ENCODE measurements at regions not wholly inside any gene's neighbourhood (a gene's known extent, or its start where the extent isn't known, plus 50 kb on each side); places are given as distances from the start of the nearest gene placed in this dataset.

DNA sequence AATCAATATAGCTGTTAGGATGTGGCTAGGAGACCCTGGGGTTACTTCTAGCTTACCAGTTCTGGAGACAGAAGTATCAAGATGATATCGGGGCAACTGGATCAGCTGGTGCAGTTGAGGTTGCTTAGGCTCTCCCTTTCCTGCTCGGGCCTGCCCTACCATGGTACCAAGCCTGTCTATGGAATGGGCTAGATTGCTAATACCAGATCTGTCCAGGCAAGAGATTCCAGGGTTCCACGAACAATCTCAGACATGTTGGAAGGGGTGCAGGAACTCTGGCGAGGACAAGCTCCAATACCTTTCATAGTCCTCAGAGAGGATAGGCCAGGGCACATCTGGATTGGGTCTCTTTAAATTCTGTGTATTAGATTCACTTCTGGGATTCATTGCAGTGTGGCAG lies 53.8 kb downstream of the ADM start:
- no peak for DNase-seq (ENCODE audit: low spot score)

DNA sequence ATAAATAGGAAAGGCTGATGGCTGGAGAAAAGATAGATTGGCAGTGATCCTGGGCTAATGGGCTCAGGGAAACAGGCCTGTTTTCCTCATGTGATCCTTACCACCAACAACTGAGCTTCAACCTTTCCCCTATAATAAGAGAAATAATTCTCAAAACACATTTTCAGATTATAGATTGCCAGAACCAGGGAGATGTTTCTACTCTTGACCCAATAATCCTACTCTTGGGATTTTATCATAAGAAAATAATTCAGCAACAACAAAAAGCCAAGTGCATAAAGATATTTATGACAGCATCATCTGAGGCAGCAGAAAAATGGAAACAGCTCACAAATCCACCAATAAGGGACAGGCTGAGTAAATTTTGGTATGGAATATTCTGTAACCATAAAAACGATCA lies 54.3 kb downstream of the ADM start:
- DNase-seq (ENCODE audit: low spot score) = no peak

DNA sequence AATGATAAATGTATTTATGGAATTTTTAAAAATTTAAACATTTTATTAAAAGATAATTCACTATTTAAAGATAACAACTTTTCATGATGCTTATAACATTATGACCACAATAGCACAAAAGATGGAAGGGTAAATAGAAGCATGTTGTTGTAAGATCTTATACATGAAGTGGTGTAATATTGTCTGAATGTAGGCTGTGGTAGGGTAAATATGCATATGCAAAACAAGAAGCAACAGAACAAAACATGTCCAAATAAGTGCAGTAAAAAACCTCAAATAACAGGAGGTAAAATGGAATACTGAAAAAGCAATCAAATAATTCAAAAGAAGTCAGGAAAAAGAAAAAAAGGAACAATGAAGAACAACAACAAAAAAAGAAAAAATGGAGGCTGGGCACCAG lies 56.0 kb downstream of the ADM start:
- DNase-seq (ENCODE audit: low spot score) = no peak

DNA sequence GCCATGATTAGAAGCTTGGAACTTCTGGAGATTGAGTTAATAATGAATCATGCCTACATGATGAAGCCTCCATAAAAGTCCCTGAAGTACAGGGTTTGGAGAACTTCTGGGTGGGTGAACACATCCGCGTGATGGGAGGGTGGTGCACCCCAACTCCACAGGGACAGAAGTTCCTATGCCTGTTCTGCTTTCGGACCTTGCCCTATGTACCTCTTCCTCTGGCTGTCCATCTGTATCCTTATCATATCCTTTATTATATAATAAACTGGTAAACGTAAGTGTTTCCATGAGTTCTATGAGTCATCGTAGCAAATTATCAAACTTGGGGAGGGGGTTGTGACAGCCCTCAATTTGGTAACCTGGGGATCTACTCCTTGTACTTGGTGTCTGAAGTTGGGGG lies 60.2 kb downstream of the ADM start:
- no peak for DNase-seq (ENCODE audit: low spot score)

DNA sequence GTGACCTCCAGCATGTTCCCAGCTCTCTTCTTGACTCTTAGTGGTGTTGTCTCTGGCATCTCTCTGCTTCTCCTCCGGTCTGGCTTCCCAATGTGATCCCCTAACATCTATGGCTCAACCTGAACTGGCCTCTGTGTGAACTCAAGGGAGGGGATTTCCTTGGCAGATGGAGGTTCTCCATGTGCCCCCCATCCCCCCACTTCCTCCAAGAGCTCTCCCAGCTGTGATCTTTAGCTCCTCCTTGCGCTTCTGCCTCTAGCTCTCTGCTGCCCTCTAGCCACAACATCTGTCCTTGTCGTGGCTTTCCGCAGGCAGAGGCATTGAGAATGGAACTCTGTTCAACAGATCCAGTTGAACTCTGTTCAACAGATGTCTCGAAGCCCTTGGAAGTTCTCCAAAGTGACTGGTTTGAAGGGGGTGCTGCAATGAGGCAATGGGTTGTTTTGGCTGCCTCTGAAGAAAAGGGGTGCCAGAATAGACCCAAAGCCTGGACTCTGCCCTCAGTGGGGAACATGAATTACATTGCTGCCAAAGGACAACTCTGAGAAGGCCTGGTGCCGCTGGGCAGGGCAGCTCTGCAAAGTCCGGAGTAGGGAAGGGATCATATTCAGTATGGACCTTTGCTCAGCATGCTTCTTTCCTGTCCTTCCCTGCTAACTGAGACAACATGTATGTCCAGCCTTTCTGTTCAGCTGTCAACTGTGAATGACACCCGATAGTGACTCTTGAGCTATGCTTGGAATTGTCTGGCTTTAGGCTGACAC lies 61.9 kb downstream of the ADM start:
- DNase-seq (ENCODE audit: low spot score) = peak; percentile 65

DNA sequence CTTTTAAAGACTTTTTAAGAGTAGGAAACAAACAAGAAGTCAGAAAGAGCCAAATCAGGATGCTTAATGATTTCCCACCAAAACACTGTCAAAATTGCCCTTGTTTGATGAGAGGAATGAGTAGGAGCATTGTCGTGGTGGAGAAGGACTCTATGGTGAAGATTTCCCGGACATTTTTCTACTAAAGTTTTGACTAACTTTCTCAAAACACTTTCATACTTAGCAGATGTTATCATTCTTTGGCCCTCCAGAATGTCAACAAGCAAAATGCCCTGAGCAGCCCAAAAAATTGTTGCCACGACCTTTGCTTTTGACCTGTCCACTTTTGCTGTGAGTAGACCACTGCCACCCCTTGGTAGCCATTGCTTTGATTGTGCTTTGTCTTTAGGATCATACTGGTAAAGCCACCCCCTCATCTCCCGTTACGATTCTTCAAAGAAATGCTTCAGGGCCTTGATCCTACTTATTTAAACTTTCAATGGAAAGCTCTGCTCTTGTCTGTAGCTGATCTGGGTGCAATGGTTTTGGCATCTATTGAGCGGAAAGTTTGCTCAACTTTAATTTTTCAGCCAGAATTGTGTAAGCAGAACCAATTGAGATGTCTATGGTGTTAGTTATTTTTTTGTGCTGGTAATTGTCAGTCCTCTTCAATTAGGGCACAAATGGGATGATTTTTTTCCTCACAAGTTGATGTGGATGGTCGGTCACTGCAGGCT lies 67.2 kb downstream of the ADM start:
- DNase-seq (ENCODE audit: low spot score) = no peak

DNA sequence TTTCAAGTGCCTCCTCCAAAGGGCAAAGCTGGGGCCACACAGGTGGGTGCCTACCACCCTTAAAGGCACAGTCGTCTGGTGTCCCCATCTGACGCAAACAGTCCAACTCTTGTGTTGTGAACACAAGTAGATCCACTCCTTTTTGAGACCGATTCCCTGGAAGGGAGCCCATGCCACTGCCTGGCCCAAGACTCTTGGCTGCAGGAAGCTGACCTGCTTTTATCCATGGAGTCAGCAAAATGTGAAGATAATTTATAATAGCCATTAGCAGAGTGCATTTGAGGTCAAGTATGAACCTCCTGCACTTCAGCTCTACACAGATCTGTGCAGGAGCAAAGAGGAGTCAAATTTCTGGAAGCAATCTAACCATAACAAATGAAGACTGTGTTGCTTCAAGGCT lies 68.5 kb downstream of the ADM start:
- no peak for DNase-seq (ENCODE audit: low spot score)

DNA sequence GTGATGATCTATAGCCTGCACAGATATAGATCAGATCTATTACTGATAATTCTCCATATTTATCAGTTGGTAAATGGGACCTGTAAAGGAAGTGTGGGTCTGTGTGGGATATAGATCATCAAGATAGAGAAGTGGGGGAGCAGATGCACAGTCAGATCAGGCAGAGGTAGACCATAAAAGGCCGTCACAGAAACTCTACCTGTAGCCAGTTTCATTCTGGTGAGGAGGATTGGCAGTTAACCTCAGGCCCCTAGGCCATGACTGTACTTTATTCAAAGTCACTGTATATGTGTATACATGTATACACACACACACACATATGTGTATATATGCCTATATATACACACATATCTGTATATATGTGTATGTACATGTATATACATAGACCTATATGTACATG lies 69.1 kb downstream of the ADM start:
- DNase-seq (ENCODE audit: low spot score) = no peak

DNA sequence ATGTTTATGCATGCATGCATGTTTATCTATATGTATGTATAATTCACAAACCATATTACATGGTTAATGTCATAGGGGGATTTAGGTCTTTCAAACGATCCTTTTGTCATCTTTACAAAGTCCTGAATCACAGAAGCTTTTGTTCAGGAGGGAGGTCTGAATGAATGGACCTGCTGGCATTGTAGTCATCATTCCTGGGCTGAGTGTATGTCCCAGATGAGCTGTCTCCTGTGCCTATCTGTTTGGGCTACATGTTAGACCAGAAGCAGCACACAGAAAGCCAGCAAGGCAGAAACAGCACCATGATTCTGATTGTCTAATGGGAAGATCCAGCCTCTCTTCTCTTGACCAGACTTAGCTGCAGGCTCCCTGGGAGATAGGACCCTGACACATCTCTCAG lies 69.5 kb downstream of the ADM start:
- DNase-seq (ENCODE audit: low spot score) = no peak

DNA sequence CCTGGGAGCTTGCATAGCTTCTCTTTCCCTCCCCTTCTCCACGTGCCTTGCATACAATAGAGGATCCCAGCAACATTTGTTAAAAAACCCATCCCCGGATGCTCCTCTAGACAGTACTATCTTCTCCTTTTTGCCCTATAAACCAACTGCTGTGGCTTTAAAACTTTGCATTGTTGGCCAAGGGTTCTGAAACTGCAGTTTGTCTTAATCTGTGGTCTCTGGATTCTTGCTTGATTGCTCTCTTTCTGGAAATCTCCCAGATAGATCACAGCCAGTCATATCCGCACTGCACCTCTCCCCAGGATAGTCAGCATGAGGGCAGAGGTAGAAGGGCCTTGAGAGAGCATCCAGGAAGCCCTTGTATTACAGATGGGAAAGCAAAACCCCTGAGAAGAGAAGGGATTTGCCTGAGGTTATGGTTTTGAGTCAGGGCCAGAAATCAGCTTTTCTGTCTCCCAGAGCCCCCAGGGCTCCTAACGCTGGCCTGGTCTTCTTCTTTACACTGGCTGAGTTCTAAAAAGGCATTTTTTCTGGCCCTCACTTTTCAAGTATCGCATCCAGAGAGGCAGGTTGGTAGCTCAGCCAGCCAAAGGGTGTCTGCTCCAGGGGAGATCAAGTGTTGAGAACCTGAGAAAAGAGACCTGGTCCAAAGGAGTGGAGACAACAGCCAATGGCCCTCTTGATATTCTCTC lies 70.6 kb downstream of the ADM start:
- no peak for DNase-seq (ENCODE audit: low spot score)

DNA sequence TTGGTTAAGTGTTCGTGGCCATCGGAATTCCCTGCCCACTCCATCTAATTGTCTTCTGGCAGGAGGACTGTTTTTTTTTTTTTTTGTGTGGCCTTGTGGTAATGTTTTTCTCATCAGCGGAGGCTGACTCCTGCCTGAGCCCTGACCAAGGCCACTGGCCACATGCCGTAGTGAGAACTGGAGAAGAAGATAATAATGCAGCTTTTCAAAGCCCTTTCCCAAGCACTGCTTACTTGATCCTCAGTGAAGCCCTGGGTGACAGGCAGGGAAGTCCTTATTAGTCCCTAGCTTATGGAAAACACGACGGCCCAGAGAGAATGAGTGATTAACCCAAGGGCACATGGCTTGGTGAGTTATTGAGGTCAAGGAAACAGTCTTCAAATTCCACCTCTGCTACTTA lies 71.2 kb downstream of the ADM start:
- DNase-seq (ENCODE audit: low spot score) = no peak

DNA sequence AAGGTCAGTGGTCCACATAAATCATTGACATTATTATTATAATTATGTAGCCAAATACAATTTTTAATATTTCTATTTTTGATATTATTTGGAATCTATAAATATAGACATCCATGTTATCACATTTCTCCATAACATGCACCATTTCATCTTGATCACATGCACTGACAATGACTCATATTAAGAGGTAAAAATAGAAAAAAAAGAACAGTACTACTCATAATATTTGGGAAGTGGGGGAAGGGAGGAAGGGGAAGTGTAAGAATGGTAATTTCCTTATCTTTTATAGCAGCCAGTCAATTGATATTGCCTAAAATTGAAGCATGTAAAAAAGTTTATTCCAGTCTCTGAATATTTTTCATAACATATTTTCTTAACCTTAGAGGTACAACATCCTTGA lies 72.3 kb downstream of the ADM start:
- DNase-seq (ENCODE audit: low spot score) = no peak

DNA sequence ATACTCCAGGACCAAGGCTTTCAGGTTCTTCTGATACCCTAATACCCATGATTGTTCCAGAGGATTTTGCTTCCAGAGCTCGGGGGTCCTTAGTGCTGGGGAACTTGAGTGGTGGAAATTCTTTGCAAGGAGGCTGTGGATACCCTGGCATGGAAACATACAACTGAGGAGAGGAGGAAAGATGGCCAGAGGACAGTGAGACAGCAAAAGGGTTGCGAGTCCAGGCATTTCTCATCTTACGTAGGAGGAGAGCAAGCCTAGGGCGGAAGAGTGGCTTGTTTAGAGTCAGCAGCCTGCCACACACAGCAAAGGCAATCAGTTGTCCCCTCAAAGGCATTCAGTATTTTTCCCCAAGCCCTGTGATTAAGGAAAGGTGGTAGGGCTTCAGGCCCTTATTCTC lies 73.5 kb downstream of the ADM start:
- no peak for DNase-seq (ENCODE audit: low spot score)

DNA sequence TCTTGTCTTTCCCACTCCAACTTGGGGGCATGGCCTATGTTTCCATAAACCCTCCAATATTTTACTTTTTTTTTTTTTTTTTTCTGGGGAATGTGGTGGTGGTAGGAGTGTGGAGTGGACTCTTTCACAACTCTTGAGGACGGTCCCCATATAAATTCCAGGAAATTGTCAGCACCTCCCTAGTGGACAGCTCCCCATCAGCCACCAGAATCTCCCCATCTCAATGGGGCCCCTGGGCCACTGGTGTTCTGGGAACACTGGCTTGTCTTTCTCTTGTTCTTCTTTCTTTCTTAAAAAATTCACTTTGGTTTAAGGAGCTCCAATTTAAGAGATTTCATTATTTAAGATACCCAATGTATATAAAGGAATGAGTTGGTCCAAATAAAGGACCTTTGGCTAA lies 74.1 kb downstream of the ADM start:
- no peak for DNase-seq (ENCODE audit: low spot score)

DNA sequence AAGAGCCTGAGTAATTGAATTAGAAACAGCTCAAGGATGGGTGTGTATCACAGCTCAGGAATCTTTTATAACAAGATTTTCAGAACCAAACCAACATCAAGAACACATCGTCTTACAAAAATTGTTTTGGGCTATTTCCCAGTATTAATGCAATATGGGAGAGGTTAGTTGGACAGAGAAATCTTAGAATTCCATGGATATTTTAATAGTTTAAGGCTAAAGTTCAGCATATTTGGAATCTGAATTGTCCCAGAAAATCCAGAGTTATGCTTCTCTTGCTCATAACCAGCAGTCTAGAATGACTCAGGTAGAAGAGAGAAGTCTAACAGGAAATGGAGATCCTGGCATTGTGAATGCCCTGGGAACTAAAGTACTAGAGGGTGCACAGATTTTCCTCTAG lies 74.6 kb downstream of the ADM start:
- no peak for DNase-seq (ENCODE audit: low spot score)

DNA sequence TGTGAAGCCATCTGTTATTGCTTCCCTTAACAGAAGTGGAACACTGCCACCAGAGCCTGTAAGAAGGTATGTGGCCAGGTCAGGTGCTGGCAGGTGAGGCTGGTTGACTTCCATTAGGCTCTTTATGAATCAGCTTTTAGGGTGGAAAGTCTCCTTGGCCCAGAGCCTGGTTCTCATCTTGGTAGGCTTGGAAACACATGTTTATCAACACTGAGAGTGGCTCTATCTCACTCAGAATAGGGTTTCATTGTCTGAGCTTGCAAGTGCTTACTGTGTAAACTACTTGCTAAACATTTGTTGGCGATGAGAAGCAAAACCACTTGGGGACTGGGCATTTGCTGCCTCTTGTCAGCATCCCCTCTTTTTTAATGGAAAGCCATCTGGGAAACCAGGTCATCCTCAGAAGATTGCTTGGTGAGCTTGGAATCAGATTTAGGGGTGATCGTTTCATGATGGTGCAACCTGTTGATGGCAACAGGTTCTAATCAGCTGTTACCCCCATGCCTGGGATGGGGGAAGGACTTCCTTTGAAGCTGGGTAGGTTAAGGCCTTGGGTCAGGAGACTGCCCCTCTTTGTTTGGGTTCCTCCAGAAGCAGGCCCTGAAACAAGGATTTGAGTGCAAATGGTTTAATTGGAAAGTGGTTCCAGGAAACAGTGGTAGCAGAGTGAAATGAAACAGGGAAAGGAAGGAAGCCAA lies 75.0 kb upstream of the AMPD3 start:
- DNase-seq (ENCODE audit: low spot score) = no peak

DNA sequence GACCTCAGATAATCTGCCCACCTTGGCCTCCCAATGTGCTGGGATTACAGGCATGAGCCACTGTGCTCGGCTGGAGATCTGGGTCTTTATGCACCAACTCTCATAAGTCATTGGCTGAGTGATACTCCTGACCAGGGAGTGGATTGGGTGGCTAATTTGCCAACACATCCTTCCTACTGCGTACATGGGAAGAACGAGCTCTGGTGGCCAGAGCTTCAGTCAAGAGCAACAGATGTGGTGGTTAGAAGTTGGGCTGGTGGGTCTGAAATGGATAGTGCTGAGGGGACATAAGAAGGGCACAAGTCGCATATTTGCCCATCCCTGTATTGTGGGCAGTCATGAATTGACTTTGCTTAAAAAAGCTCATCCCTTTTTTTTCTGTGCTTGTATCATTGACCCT lies 74.1 kb upstream of the AMPD3 start:
- no peak for DNase-seq (ENCODE audit: low spot score)

DNA sequence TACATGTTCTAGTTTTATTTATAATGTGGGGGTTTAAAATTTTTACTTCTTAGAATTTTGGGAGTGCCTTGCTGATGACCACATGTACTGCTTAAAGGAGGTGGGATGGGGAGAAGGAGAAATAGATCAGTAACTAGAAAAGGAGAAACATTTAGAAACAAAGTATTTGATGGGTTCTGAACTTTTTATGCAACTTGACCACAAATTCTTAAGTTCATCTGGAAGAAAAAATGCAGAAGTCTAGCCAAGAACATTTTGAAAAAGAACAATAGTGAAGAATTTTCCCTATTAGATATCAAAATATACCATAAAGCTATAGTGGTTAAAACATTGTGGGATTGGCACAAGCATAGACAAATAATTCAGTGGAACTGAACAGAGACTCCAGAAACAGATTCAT lies 73.3 kb upstream of the AMPD3 start:
- no peak for DNase-seq (ENCODE audit: low spot score)

DNA sequence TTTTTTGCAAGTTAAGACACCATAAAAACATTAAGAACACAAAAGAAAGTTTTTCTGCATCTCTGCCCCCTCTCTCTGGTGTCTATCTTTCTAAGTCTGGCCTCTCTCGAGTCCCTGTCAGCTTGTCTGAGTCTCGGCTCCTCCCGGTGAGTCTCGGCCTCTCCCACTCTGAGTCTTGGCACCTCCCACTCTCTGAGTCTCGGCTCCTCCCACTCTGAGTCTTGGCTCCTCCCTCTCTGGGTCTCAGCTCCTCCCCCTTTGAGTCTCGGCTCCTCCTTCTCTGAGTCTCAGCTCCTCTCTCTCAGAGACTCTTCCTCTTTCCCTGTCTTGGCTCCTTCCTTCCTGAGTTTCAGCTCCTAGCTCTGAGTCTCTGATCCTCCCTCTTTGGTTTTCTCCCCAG lies 72.5 kb upstream of the AMPD3 start:
- DNase-seq (ENCODE audit: low spot score) = no peak

DNA sequence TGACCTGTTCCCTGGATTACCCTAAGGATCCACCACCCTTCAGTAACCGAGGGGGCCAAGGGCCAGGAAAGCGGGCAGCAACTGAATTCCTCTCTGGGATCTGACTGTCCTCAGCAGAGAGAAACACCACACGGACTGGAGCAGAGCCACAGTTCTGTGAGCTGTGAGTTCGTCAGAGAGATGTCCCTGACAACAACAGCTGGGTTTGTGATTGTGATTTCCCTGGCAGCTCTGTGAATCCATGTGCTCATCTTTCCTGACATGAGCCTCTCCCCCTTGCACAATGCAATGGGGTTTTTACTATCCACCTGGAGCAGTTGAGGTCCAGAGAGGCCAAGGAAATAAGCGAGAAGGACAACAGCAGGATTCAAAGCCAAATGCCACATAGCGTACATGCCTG lies 69.4 kb upstream of the AMPD3 start:
- DNase-seq (ENCODE audit: low spot score) = no peak

DNA sequence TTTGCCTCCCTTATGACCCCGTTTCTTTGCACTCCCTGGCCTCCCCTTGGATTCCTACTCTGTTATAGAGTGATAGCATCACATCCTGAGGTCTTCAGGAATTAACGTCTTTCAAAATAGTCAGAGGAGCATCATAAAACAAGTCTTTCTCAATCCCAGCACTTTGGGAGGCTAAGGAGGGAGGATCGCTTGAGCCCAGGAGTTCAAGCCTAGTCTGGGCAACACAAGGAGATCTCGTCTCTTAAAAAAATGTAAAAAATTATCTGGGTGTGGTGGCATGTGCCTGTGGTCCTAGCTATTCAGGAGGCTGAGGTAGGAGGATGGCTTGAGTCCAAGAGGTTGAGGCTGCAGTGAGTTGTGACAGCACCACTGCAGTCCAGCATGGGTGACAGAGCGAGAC lies 68.7 kb upstream of the AMPD3 start:
- DNase-seq (ENCODE audit: low spot score) = no peak

DNA sequence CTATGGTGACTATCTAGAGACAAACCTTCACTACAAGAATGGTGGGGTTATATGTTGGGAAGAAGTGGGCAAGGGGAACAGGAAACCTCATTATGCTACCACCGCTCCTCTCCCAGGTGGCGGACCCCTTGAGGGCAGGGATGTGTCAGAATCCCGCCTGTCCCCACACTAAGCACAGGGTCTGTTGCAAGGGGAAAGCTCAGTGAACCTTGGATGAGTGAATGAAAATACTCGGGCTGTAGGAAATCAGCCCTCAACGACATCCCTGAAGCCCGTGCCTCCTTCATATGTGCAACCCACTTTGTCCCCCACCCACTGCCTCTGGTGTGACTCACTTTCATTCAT lies 68.2 kb upstream of the AMPD3 start:
- no peak for DNase-seq (ENCODE audit: low spot score)
